ENCODE measurements at regions not wholly inside any gene's neighbourhood (a gene's known extent, or its start where the extent isn't known, plus 50 kb on each side); places are given as distances from the start of the nearest gene placed in this dataset.
A peak's percentile ranks its signal among the peaks of the same experiment; 100 is the strongest.

GRCh38 chr6:45714741-45715507, 300.7 kb downstream of the CLIC5 start:
- TF ChIP-seq, protein P1, sequence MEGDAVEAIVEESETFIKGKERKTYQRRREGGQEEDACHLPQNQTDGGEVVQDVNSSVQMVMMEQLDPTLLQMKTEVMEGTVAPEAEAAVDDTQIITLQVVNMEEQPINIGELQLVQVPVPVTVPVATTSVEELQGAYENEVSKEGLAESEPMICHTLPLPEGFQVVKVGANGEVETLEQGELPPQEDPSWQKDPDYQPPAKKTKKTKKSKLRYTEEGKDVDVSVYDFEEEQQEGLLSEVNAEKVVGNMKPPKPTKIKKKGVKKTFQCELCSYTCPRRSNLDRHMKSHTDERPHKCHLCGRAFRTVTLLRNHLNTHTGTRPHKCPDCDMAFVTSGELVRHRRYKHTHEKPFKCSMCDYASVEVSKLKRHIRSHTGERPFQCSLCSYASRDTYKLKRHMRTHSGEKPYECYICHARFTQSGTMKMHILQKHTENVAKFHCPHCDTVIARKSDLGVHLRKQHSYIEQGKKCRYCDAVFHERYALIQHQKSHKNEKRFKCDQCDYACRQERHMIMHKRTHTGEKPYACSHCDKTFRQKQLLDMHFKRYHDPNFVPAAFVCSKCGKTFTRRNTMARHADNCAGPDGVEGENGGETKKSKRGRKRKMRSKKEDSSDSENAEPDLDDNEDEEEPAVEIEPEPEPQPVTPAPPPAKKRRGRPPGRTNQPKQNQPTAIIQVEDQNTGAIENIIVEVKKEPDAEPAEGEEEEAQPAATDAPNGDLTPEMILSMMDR (conservative IDR thresholded peaks at IDR 0.05; ENCODE audit: low read depth, low read length): peak; percentile 94
- TF ChIP-seq SMC3 (IDR thresholded peaks at IDR 0.05; ENCODE audit: low read depth, low read length) (peak; percentile 95), USF2 (IDR thresholded peaks at IDR 0.05; ENCODE audit: low read depth, low read length) (no peak), FOS (IDR thresholded peaks at IDR 0.05; ENCODE audit: low read depth, low read length) (no peak), POLR2A (IDR thresholded peaks at IDR 0.05; ENCODE audit: low read depth, low read length) (0 out of 2 replicates have a peak, but pooled peaks have one; percentile 58), CEBPB (IDR thresholded peaks at IDR 0.05; ENCODE audit: low read depth, low read length) (no peak), RFX5 (IDR thresholded peaks at IDR 0.05; ENCODE audit: low read depth, low read length) (no peak), CHD1 (IDR thresholded peaks at IDR 0.05; ENCODE audit: low read depth, low read length) (no peak), RAD21 (IDR thresholded peaks at IDR 0.05; ENCODE audit: low read length) (peak; percentile 99), MXI1 (IDR thresholded peaks at IDR 0.05; ENCODE audit: borderline replicate concordance, low read depth, low read length) (no peak)
